SJCRH30 (cell line): ENCODE measurements at regions not wholly inside any gene's neighbourhood (a gene's known extent, or its start where the extent isn't known, plus 50 kb on each side); places are given as distances from the start of the nearest gene placed in this dataset.

Source experiments
- DNase-seq, 2 experiments: peaks; one replicate each; pipeline ENCODE4 v3.0.0-alpha.2; 2015 to 2020
- H3K27ac ChIP-seq: fragments of 250-450 bp; sonication (Bioruptor Pico); 2 replicates; pipeline ENCODE4 v1.5.1; 2020; ENCODE audit warnings: mild to moderate bottlenecking, moderate library complexity
- H3K27me3 ChIP-seq: fragments of 250-450 bp; sonication (Bioruptor Pico); 2 replicates; pipeline ENCODE4 v1.5.1; 2020; ENCODE audit warnings: mild to moderate bottlenecking, moderate library complexity
- H3K36me3 ChIP-seq: fragments of 250-450 bp; sonication (Bioruptor Pico); 2 replicates; pipeline ENCODE4 v1.5.1; 2020; ENCODE audit warnings: mild to moderate bottlenecking, moderate library complexity
- H3K4me1 ChIP-seq: fragments of 250-450 bp; sonication (Bioruptor Pico); 2 replicates; pipeline ENCODE4 v1.5.1; 2020; ENCODE audit warnings: mild to moderate bottlenecking, moderate library complexity
- H3K4me3 ChIP-seq: fragments of 250-450 bp; sonication (Bioruptor Pico); 2 replicates; pipeline ENCODE4 v1.5.1; 2020; ENCODE audit warnings: mild to moderate bottlenecking, moderate library complexity
- H3K9me3 ChIP-seq: fragments of 250-450 bp; sonication (Bioruptor Pico); replicated peaks from 2 replicates; pipeline ENCODE4 v1.5.1; 2020; ENCODE audit warnings: mild to moderate bottlenecking, moderate library complexity

- Histone ChIP-seq H3K4me1 (no peaks in the 10 kb centered on the region), H3K27ac (no peak overlapping the region), H3K27me3 (no peaks in the 10 kb centered on the region), H3K36me3 (no peaks in the 10 kb centered on the region), H3K4me3 (no peak overlapping the region), H3K9me3 (no peaks in the 10 kb centered on the region)
- DNase-seq, result no peak
These were observed 343.6 kb upstream of the AUTS2 start for GRCh38 chr7:69254643-69255042.

- H3K4me1 ChIP-seq, result no peaks in the 10 kb centered on the region
- H3K9me3 ChIP-seq, result no peaks in the 10 kb centered on the region
- no peaks in the 10 kb centered on the region for H3K36me3 ChIP-seq
- no peak overlapping the region for H3K4me3 ChIP-seq
- H3K27ac ChIP-seq, result no peak overlapping the region
- no peak for DNase-seq
- H3K27me3 ChIP-seq, result no peaks in the 10 kb centered on the region
These were observed 341.6 kb upstream of the AUTS2 start for GRCh38 chr7:69256634-69257081.

GRCh38 chr7:69257592-69257991, 340.7 kb upstream of the AUTS2 start:
- H3K27me3 ChIP-seq, result no peaks in the 10 kb centered on the region
- H3K27ac ChIP-seq, result no peak overlapping the region
- no peaks in the 10 kb centered on the region for H3K4me1 ChIP-seq
- no peak for DNase-seq
- H3K4me3 ChIP-seq, result no peak overlapping the region
- no peaks in the 10 kb centered on the region for H3K9me3 ChIP-seq
- H3K36me3 ChIP-seq, result no peaks in the 10 kb centered on the region

- Histone ChIP-seq H3K4me1 (no peaks in the 10 kb centered on the region), H3K36me3 (no peaks in the 10 kb centered on the region), H3K4me3 (no peak overlapping the region), H3K27ac (no peak overlapping the region), H3K9me3 (no peaks in the 10 kb centered on the region), H3K27me3 (no peaks in the 10 kb centered on the region)
- no peak for DNase-seq
These were observed 338.8 kb upstream of the AUTS2 start for GRCh38 chr7:69259445-69259844.

- no peak for DNase-seq
- Histone ChIP-seq H3K27ac (no peak overlapping the region), H3K36me3 (no peaks in the 10 kb centered on the region), H3K9me3 (no peaks in the 10 kb centered on the region), H3K27me3 (no peaks in the 10 kb centered on the region), H3K4me3 (no peak overlapping the region), H3K4me1 (no peaks in the 10 kb centered on the region)
These were observed 338.3 kb upstream of the AUTS2 start for GRCh38 chr7:69260023-69260422.

GRCh38 chr7:69263550-69263949, 334.7 kb upstream of the AUTS2 start:
- H3K9me3 ChIP-seq, result no peaks in the 10 kb centered on the region
- no peak overlapping the region for H3K27ac ChIP-seq
- no peak overlapping the region for H3K4me3 ChIP-seq
- no peaks in the 10 kb centered on the region for H3K27me3 ChIP-seq
- no peaks in the 10 kb centered on the region for H3K4me1 ChIP-seq
- H3K36me3 ChIP-seq, result no peaks in the 10 kb centered on the region
- no peak for DNase-seq

GRCh38 chr7:69269806-69270205, 328.5 kb upstream of the AUTS2 start:
- H3K36me3 ChIP-seq, result no peaks in the 10 kb centered on the region
- H3K4me1 ChIP-seq, result no peaks in the 10 kb centered on the region
- no peaks in the 10 kb centered on the region for H3K9me3 ChIP-seq
- DNase-seq, result no peak
- H3K27ac ChIP-seq, result no peak overlapping the region
- no peak overlapping the region for H3K4me3 ChIP-seq
- H3K27me3 ChIP-seq, result no peaks in the 10 kb centered on the region; the same call in 1 of the 2 replicates

GRCh38 chr7:69272101-69272500, 326.2 kb upstream of the AUTS2 start:
- Histone ChIP-seq H3K4me3 (no peak overlapping the region), H3K27ac (no peak overlapping the region), H3K9me3 (no peaks in the 10 kb centered on the region), H3K27me3 (no peaks in the 10 kb centered on the region; the same call in 1 of the 2 replicates), H3K36me3 (no peaks in the 10 kb centered on the region), H3K4me1 (no peaks in the 10 kb centered on the region)
- no peak for DNase-seq

- H3K27me3 ChIP-seq, result no peaks in the 10 kb centered on the region; the same call in 1 of the 2 replicates
- no peak for DNase-seq
- H3K27ac ChIP-seq, result no peak overlapping the region
- H3K4me1 ChIP-seq, result no peaks in the 10 kb centered on the region
- no peak overlapping the region for H3K4me3 ChIP-seq
- no peaks in the 10 kb centered on the region for H3K9me3 ChIP-seq
- no peaks in the 10 kb centered on the region for H3K36me3 ChIP-seq
These were observed 322.1 kb upstream of the AUTS2 start for GRCh38 chr7:69276011-69276729.

- no peak for DNase-seq
- Histone ChIP-seq H3K4me1 (no peaks in the 10 kb centered on the region), H3K27me3 (no peaks in the 10 kb centered on the region), H3K36me3 (no peaks in the 10 kb centered on the region), H3K4me3 (no peak overlapping the region), H3K27ac (no peak overlapping the region), H3K9me3 (0 out of 2 replicates have a peak, but pooled peaks cover 3% of the 10 kb centered on the region)
These were observed 320.9 kb upstream of the AUTS2 start for GRCh38 chr7:69277366-69277765.

- no peak overlapping the region for H3K27ac ChIP-seq
- no peaks in the 10 kb centered on the region for H3K36me3 ChIP-seq
- H3K27me3 ChIP-seq, result no peaks in the 10 kb centered on the region
- peaks cover 3% of the 10 kb centered on the region; the same call in 1 of the 2 replicates for H3K9me3 ChIP-seq
- no peak for DNase-seq
- no peak overlapping the region for H3K4me3 ChIP-seq
- no peaks in the 10 kb centered on the region for H3K4me1 ChIP-seq
These were observed 315.3 kb upstream of the AUTS2 start for GRCh38 chr7:69282946-69283345.

GRCh38 chr7:69283421-69283820, 314.9 kb upstream of the AUTS2 start:
- H3K27me3 ChIP-seq, result no peaks in the 10 kb centered on the region
- DNase-seq, result no peak
- H3K9me3 ChIP-seq, result peaks cover 3% of the 10 kb centered on the region; the same call in 1 of the 2 replicates
- no peaks in the 10 kb centered on the region for H3K36me3 ChIP-seq
- no peak overlapping the region for H3K4me3 ChIP-seq
- no peak overlapping the region for H3K27ac ChIP-seq
- no peaks in the 10 kb centered on the region for H3K4me1 ChIP-seq

- no peak overlapping the region for H3K27ac ChIP-seq
These were observed 312.4 kb upstream of the AUTS2 start for GRCh38 chr7:69285854-69286253.

GRCh38 chr7:69295977-69296376, 302.3 kb upstream of the AUTS2 start:
- DNase-seq, result peak; percentile 54 to 65
- Histone ChIP-seq H3K36me3 (no peaks in the 10 kb centered on the region), H3K9me3 (no peaks in the 10 kb centered on the region), H3K4me1 (0 out of 2 replicates have a peak, but pooled peaks cover 2% of the 10 kb centered on the region), H3K4me3 (no peak overlapping the region), H3K27me3 (no peaks in the 10 kb centered on the region), H3K27ac (no peak overlapping the region)

More at GRCh38 chr7:69285854-69286253, 312.4 kb upstream of the AUTS2 start:
- no peaks in the 10 kb centered on the region for H3K4me1 ChIP-seq
- no peaks in the 10 kb centered on the region for H3K36me3 ChIP-seq
- no peak for DNase-seq
- no peak overlapping the region for H3K4me3 ChIP-seq
- no peaks in the 10 kb centered on the region for H3K27me3 ChIP-seq
- peaks cover 3% of the 10 kb centered on the region; the same call in 1 of the 2 replicates for H3K9me3 ChIP-seq

GRCh38 chr7:69301253-69301652, 297.0 kb upstream of the AUTS2 start:
- Histone ChIP-seq H3K4me3 (no peak overlapping the region), H3K27me3 (no peaks in the 10 kb centered on the region), H3K36me3 (no peaks in the 10 kb centered on the region), H3K4me1 (no peaks in the 10 kb centered on the region), H3K27ac (no peak overlapping the region), H3K9me3 (no peaks in the 10 kb centered on the region)
- DNase-seq, result no peak

GRCh38 chr7:69309601-69310000, 288.7 kb upstream of the AUTS2 start:
- no peaks in the 10 kb centered on the region for H3K27me3 ChIP-seq
- H3K4me1 ChIP-seq, result no peaks in the 10 kb centered on the region
- H3K9me3 ChIP-seq, result no peaks in the 10 kb centered on the region
- H3K36me3 ChIP-seq, result no peaks in the 10 kb centered on the region
- DNase-seq, result no peak
- H3K4me3 ChIP-seq, result no peak overlapping the region
- H3K27ac ChIP-seq, result no peak overlapping the region
